Kidney epithelial cell (primary cell): ENCODE measurements at regions not wholly inside any gene's neighbourhood (a gene's known extent, or its start where the extent isn't known, plus 50 kb on each side); places are given as distances from the start of the nearest gene placed in this dataset.

ENCODE experiments used
- DNase-seq: peaks from one replicate; pipeline ENCODE4 v3.0.0-alpha.2; 2010; ENCODE audit warnings: low read depth
- H3K27me3 ChIP-seq: 2 replicates; pipeline ENCODE4 v1.6.0; 2011; ENCODE audit warnings: low read length; ENCODE audit not compliant: control insufficient read depth, insufficient read depth
- H3K36me3 ChIP-seq: 2 replicates; pipeline ENCODE4 v1.5.1; 2011; ENCODE audit warnings: low read length; ENCODE audit not compliant: control insufficient read depth, insufficient read depth
- H3K4me3 ChIP-seq: 2 replicates; pipeline ENCODE4 v1.5.1; 2011; ENCODE audit warnings: low read depth, mild to moderate bottlenecking, control low read depth, low read length
- CTCF ChIP-seq: IDR thresholded peaks from 2 replicates; pipeline ENCODE4 v1.5.1; 2011; ENCODE audit warnings: mild to moderate bottlenecking, moderate library complexity, low read length, control low read depth, inconsistent platforms; ENCODE audit not compliant: insufficient read depth, poor library complexity, severe bottlenecking

- TF ChIP-seq CTCF: no peak
- H3K36me3 ChIP-seq: no peaks in the 10 kb centered on the region
- H3K27me3 ChIP-seq: no peaks in the 10 kb centered on the region
- no peak overlapping the region for H3K4me3 ChIP-seq
- DNase-seq: no peak
These were observed 195.6 kb upstream of the DACH1 start for GRCh38 chr13:72062566-72062965.

DNA sequence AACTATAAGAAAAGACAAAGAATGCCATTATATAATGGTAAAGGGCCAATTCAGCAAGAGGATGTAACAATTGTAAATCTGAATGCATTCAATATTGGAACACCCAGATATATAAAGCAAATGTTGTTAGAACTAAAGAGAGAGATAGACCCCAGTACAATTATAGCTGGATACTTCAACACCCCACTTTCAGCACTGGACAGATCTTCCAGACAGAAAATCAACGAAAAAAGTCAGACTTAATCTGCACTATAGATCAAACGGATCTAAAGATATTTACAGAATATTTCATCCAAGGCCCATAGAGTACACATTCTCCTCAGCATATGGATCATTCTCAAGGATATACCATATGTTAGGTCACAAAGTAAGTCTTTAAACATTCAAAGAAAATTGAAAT is 194.6 kb upstream of the DACH1 start:
- TF ChIP-seq CTCF: no peak
- Histone ChIP-seq H3K27me3 (no peaks in the 10 kb centered on the region), H3K36me3 (no peaks in the 10 kb centered on the region), H3K4me3 (no peak overlapping the region)
- DNase-seq: no peak

- TF ChIP-seq CTCF: no peak
- DNase-seq: no peak
These were observed 183.2 kb upstream of the DACH1 start for GRCh38 chr13:72050251-72050650.

DNA sequence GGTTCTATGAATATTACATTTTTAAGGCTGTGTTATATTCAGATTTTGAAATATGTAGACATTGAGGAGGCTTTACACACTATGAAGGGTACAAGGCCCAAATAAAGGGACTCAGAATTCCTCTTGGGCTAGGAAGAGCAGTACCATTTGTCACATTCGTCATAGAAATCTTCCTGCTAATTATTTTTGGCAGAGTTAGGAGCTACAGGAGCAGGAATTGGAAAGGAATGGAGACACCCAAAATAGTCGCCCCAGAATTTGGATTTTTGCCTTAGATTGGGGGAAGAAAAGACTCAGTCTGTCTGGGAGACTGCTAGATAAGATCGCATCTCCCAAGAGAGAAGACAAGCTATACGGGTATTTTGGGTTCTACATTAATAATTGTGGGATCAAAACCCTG is 176.4 kb upstream of the DACH1 start:
- DNase-seq: no peak
- Histone ChIP-seq H3K27me3 (no peaks in the 10 kb centered on the region), H3K4me3 (no peak overlapping the region), H3K36me3 (no peaks in the 10 kb centered on the region)
- no peak for TF ChIP-seq CTCF

More at GRCh38 chr13:72050251-72050650, 183.2 kb upstream of the DACH1 start:
- Histone ChIP-seq H3K27me3 (no peaks in the 10 kb centered on the region), H3K4me3 (no peak overlapping the region), H3K36me3 (no peaks in the 10 kb centered on the region)

- no peaks in the 10 kb centered on the region for H3K27me3 ChIP-seq
- no peak for DNase-seq
- no peaks in the 10 kb centered on the region for H3K36me3 ChIP-seq
- no peak overlapping the region for H3K4me3 ChIP-seq
- TF ChIP-seq CTCF: no peak
These were observed 174.2 kb upstream of the DACH1 start for GRCh38 chr13:72041165-72041564.

GRCh38 chr13:72039126-72039525 is 172.1 kb upstream of the DACH1 start:
- H3K27me3 ChIP-seq: no peaks in the 10 kb centered on the region
- no peak overlapping the region for H3K4me3 ChIP-seq
- no peak for DNase-seq
- TF ChIP-seq CTCF: no peak
- no peaks in the 10 kb centered on the region for H3K36me3 ChIP-seq
